ENCODE measurements at regions not wholly inside any gene's neighbourhood (a gene's known extent, or its start where the extent isn't known, plus 50 kb on each side); places are given as distances from the start of the nearest gene placed in this dataset.

DNA sequence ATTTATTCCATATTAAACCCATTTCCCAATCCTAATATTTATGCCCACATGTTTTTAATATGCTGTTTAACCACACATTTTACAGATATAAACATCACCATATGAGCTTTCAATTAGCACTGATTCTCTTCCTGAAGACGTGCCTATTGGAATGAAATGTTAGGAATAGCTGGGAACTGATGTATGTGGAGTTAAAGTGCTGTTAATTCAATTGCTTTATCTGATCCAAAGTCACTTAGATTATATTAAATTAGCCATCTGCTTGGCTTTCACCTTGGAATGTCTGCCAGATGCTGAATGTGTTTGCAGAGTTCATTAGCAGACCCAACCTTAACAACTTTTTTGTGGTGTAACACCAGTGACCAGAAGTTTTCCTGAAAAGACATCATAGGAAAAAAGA is 942.9 kb upstream of the KLHL29 start:
- no peak for TF ChIP-seq ZFX (IDR thresholded peaks at IDR 0.05)
- TF ChIP-seq, protein P1, sequence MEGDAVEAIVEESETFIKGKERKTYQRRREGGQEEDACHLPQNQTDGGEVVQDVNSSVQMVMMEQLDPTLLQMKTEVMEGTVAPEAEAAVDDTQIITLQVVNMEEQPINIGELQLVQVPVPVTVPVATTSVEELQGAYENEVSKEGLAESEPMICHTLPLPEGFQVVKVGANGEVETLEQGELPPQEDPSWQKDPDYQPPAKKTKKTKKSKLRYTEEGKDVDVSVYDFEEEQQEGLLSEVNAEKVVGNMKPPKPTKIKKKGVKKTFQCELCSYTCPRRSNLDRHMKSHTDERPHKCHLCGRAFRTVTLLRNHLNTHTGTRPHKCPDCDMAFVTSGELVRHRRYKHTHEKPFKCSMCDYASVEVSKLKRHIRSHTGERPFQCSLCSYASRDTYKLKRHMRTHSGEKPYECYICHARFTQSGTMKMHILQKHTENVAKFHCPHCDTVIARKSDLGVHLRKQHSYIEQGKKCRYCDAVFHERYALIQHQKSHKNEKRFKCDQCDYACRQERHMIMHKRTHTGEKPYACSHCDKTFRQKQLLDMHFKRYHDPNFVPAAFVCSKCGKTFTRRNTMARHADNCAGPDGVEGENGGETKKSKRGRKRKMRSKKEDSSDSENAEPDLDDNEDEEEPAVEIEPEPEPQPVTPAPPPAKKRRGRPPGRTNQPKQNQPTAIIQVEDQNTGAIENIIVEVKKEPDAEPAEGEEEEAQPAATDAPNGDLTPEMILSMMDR (conservative IDR thresholded peaks at IDR 0.05): no peak

Measured in C4-2B (cell line).